Sigmoid colon (tissue), 4 donors: ENCODE measurements at regions not wholly inside any gene's neighbourhood (a gene's known extent, or its start where the extent isn't known, plus 50 kb on each side); places are given as distances from the start of the nearest gene placed in this dataset.

Experiments
- EP300 ChIP-seq, 4 donors: sonication (generic); formaldehyde crosslinking; IDR thresholded peaks; one replicate each; pipeline ENCODE4 v1.6.1; 2017; ENCODE audit warnings: antibody characterized with exemption in 4 of 4
- TF ChIP-seq, protein P1 (sequence below), 4 experiments: fragments of 450-650 bp in 3 of 4; fragments of 200-600 bp in 1 of 4; IDR thresholded peaks; one replicate each; pipeline ENCODE4 v1.5.1; 2016 to 2019; ENCODE audit warnings: antibody characterized with exemption in 4 of 4, mild to moderate bottlenecking in 3 of 4, moderate library complexity in 2 of 4

DNA sequence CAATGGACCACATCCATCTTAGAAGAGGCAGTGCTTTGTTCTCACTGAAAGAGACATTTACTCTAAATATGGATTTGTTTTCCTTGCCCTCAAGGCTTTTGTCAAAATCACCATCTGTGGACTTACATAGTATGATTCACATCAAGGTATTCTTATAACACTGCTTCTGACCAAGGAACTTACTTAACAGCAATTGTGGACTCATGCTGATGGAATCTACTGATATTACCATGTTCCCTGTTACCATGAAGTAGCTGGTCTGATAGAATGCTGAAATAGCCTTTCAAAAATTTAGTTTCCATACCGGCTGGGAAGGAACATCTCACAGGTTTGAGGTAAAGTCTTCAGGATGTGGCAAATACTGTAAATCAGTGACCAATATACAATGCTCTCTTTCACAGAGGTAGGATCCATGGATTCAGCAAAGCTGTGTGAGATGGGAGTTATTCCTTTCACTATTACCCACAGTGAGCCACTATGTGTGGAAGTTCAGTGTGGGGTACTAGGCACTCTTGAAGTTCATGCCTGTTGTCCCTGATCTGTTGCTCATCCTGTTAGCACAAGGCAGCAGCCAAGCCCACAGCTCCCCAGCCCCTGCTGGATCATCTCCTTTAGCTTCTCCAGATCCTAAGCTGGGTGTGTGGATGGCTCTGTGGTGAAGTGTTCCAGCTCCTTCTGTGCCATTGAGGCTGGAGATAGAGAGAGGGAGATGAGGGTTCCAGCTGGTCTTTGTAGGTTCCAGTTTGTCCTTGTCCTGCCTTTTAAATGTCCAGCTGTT is 126.4 kb downstream of the ATP23 start:
- TF ChIP-seq, protein P1, sequence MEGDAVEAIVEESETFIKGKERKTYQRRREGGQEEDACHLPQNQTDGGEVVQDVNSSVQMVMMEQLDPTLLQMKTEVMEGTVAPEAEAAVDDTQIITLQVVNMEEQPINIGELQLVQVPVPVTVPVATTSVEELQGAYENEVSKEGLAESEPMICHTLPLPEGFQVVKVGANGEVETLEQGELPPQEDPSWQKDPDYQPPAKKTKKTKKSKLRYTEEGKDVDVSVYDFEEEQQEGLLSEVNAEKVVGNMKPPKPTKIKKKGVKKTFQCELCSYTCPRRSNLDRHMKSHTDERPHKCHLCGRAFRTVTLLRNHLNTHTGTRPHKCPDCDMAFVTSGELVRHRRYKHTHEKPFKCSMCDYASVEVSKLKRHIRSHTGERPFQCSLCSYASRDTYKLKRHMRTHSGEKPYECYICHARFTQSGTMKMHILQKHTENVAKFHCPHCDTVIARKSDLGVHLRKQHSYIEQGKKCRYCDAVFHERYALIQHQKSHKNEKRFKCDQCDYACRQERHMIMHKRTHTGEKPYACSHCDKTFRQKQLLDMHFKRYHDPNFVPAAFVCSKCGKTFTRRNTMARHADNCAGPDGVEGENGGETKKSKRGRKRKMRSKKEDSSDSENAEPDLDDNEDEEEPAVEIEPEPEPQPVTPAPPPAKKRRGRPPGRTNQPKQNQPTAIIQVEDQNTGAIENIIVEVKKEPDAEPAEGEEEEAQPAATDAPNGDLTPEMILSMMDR (IDR thresholded peaks at IDR 0.05): no peak
- no peak for TF ChIP-seq EP300 (IDR thresholded peaks at IDR 0.05)
